HG02840 (cell line): ENCODE measurements at regions not wholly inside any gene's neighbourhood (a gene's known extent, or its start where the extent isn't known, plus 50 kb on each side); places are given as distances from the start of the nearest gene placed in this dataset.

ENCODE experiments used
- ATAC-seq: cut with Tn5 transposase; IDR thresholded peaks from one replicate; pipeline ENCODE4 v1.9.1; 2021; ENCODE audit warnings: mild to moderate bottlenecking, moderate library complexity, moderate number of reproducible peaks; ENCODE audit not compliant: unreplicated experiment, low FRiP score

- ATAC-seq: no peak
Measured at GRCh38 chr3:44179246-44179645, 62.4 kb upstream of the TOPAZ1 start.

GRCh38 chr3:44184319-44184953, 57.2 kb upstream of the TOPAZ1 start:
- no peak for ATAC-seq

- no peak for ATAC-seq
Measured at GRCh38 chr3:44185396-44185915, 56.2 kb upstream of the TOPAZ1 start.

- ATAC-seq: no peak
Measured at GRCh38 chr3:44186111-44186672, 55.5 kb upstream of the TOPAZ1 start.

- ATAC-seq: no peak
Measured at GRCh38 chr3:44186712-44187111, 55.0 kb upstream of the TOPAZ1 start.
